HCT116 (cell line): ENCODE measurements at regions not wholly inside any gene's neighbourhood (a gene's known extent, or its start where the extent isn't known, plus 50 kb on each side); places are given as distances from the start of the nearest gene placed in this dataset.

Experiments used
- ATAC-seq: fragments of 200-7000 bp; cut with Tn5 transposase; 2 replicates; pipeline ENCODE4 v1.9.1; 2020; ENCODE audit warnings: mild to moderate bottlenecking, moderate library complexity
- BruUV-seq: library from RNA; stranded (reverse); fragments of 400-500 nt; replicated peaks from 2 replicates; lab custom pipeline; 2021; lab: Mats Ljungman, UMichigan
- CTCF ChIA-PET: fragments of 300-600 bp; sonication (Branson Sonifier 250); formaldehyde crosslinking; loops from one replicate; lab custom pipeline; 2021; ENCODE audit warnings: antibody characterized with exemption; lab: Charles Lee
- POLR2A ChIA-PET: fragments of 300-600, 350-600 bp; sonication (Branson Sonifier 250); formaldehyde crosslinking; loops from one replicate; lab custom pipeline; 2021; ENCODE audit warnings: antibody characterized with exemption; lab: Charles Lee
- RAD21 ChIA-PET, 2 experiments: fragments of 300-600 bp; sonication (Branson Sonifier 250); formaldehyde crosslinking; loops; one replicate each; lab custom pipeline; 2023; ENCODE audit warnings: low total read pairs in 2 of 2; ENCODE audit not compliant: uncharacterized antibody in 2 of 2, unreplicated experiment in 2 of 2, low non-redundant PET in 1 of 2; lab: Charles Lee
- DNase-seq: peaks from one replicate; pipeline ENCODE4 v3.0.0-alpha.2; 2010; ENCODE audit warnings: low read depth, low spot score
- H2AFZ ChIP-seq: fragments of 200-600 bp; shearing (Covaris generic), sonication (generic); 2 replicates; pipeline ENCODE4 v1.6.1; 2017; ENCODE audit warnings: low read depth, mixed run types, mixed read lengths, antibody characterized with exemption, low read length; ENCODE audit not compliant: poor library complexity, severe bottlenecking
- H3K27ac ChIP-seq: 2 replicates; pipeline ENCODE4 v1.5.1; 2012; ENCODE audit warnings: low read depth, low read length
- H3K27me3 ChIP-seq: fragments of 200-600 bp; sonication (generic); 2 replicates; pipeline ENCODE4 v1.6.1; 2016; ENCODE audit warnings: mixed run types, low read length, mixed read lengths; ENCODE audit not compliant: insufficient read depth
- H3K36me3 ChIP-seq, 2 experiments: fragments of 200-500 bp in 1 of 2; fragments of 200-600 bp in 1 of 2; sonication (Bioruptor generic) in 1 of 2; sonication (generic) in 1 of 2; 2 replicates each; pipeline versions ENCODE4 v1.5.1 to v1.6.1; 2014 to 2016; ENCODE audit warnings: low read length in 2 of 2, inconsistent platforms in 1 of 2, mixed read lengths in 1 of 2, mixed run types in 1 of 2; ENCODE audit not compliant: insufficient read depth in 2 of 2, control insufficient read depth in 1 of 2
- H3K4me1 ChIP-seq, 2 experiments: fragments of 200-600 bp in 1 of 2; sonication (generic) in 1 of 2; 2 replicates each; pipeline versions ENCODE4 v1.5.1 to v1.6.1; 2012 to 2017; ENCODE audit warnings: low read length in 2 of 2, inconsistent platforms in 1 of 2, mild to moderate bottlenecking in 1 of 2, mixed read lengths in 1 of 2, mixed run types in 1 of 2, moderate library complexity in 1 of 2; ENCODE audit not compliant: insufficient read depth in 2 of 2, control insufficient read depth in 1 of 2
- H3K4me2 ChIP-seq: fragments of 200-600 bp; sonication (generic); 2 replicates; pipeline ENCODE4 v1.6.1; 2017; ENCODE audit warnings: mixed run types, low read length, mixed read lengths
- H3K4me3 ChIP-seq, 2 experiments: fragments of 200-600 bp in 1 of 2; sonication (generic) in 1 of 2; replicated peaks in 1 of 2; 2 replicates each; pipeline ENCODE4 v1.5.1; 2011 to 2016; ENCODE audit warnings: low read length in 2 of 2, control low read depth in 1 of 2, low read depth in 1 of 2, mild to moderate bottlenecking in 1 of 2, mixed read lengths in 1 of 2, mixed run types in 1 of 2
- H3K79me2 ChIP-seq: fragments of 200-600 bp; sonication (generic); 2 replicates; pipeline ENCODE4 v1.6.1; 2017; ENCODE audit warnings: mild to moderate bottlenecking, mixed run types, low read length, moderate library complexity, mixed read lengths; ENCODE audit not compliant: insufficient read depth
- H3K9ac ChIP-seq: fragments of 200-600 bp; sonication (generic); 2 replicates; pipeline ENCODE4 v1.6.1; 2016; ENCODE audit warnings: low read length, mixed read lengths
- H3K9me2 ChIP-seq: fragments of 200-600 bp; sonication (generic), shearing (Covaris generic); 2 replicates; pipeline ENCODE4 v1.6.1; 2017; ENCODE audit warnings: mixed run types, mild to moderate bottlenecking, moderate library complexity; ENCODE audit not compliant: insufficient read depth
- H3K9me3 ChIP-seq, 2 experiments: fragments of 200-500 bp in 1 of 2; fragments of 200-600 bp in 1 of 2; sonication (Bioruptor generic) in 1 of 2; sonication (generic) in 1 of 2; 2 replicates each; pipeline ENCODE4 v1.6.1; 2014 to 2017; ENCODE audit warnings: low read length in 2 of 2, mixed read lengths in 2 of 2, inconsistent platforms in 1 of 2, low read depth in 1 of 2, mild to moderate bottlenecking in 1 of 2, mixed run types in 1 of 2, moderate library complexity in 1 of 2; ENCODE audit not compliant: control insufficient read depth in 1 of 2, insufficient read depth in 1 of 2
- H4K20me1 ChIP-seq: fragments of 200-600 bp; sonication (generic), shearing (Covaris generic); 2 replicates; pipeline ENCODE4 v1.6.1; 2017; ENCODE audit warnings: mixed run types, mild to moderate bottlenecking, moderate library complexity; ENCODE audit not compliant: insufficient read depth
- CBX3 ChIP-seq: IDR thresholded peaks from 2 replicates; pipeline ENCODE4 v1.6.1; 2012; ENCODE audit warnings: low read depth
- CEBPB ChIP-seq: IDR thresholded peaks from 2 replicates; pipeline ENCODE4 v1.6.1; 2012; ENCODE audit warnings: low read depth
- CTCF ChIP-seq, 3 experiments: fragments of 200-600 bp in 1 of 3; sonication (generic) in 1 of 3; IDR thresholded peaks in 2 of 3; conservative IDR thresholded peaks in 1 of 3; 2 replicates each; pipeline ENCODE4 v1.5.1; 2012 to 2017; ENCODE audit warnings: low read depth in 2 of 3, low read length in 2 of 3, antibody characterized with exemption in 1 of 3, borderline replicate concordance in 1 of 3, control low read depth in 1 of 3, mild to moderate bottlenecking in 1 of 3, mixed read lengths in 1 of 3, mixed run types in 1 of 3, moderate library complexity in 1 of 3; ENCODE audit not compliant: insufficient read depth in 1 of 3
- ELF1 ChIP-seq: IDR thresholded peaks from 2 replicates; pipeline ENCODE4 v1.6.1; 2012; ENCODE audit warnings: low read depth, borderline replicate concordance
- JUND ChIP-seq: IDR thresholded peaks from 2 replicates; pipeline ENCODE4 v1.6.1; 2012
- SIN3A ChIP-seq: IDR thresholded peaks from 2 replicates; pipeline ENCODE4 v1.6.1; 2012; ENCODE audit warnings: low read depth
- SRF ChIP-seq: IDR thresholded peaks from 2 replicates; pipeline ENCODE4 v1.6.1; 2012; ENCODE audit warnings: low read depth
- ZFX ChIP-seq: fragments of 450-650 bp; IDR thresholded peaks from 2 replicates; pipeline ENCODE4 v1.6.1; 2017
- intact Hi-C: fragments of 100-400 bp; cut with micrococcal nuclease; formaldehyde crosslinking; loops from 2 replicates; pipeline ENCODE4 v1.10.0; 2022

DNA sequence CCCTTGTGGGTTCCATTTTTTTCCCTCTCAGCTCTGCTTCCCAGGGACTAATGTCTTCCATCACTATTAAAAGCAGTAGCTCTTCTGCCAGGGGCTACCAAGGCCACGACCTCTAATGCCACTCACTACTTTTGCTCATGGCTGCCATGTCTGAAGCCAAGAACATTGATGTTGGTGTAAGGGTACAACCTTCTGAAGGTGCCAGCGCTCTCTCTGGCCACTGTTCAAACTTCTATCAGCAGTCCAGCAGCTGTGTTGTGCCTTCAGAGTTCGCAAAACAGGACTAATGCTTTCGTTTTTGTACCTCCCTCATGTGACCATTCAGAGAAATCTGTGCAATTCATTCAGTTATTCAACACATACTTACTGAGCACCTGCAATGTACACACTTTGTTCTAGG is 121.5 kb upstream of the ENPEP start:
- no peaks in the 10 kb centered on the region for H3K79me2 ChIP-seq
- DNase-seq (no peak), ATAC-seq (no peak)
- H3K9ac ChIP-seq, result no peak overlapping the region
- no peak overlapping the region for H3K4me3 ChIP-seq
- H3K4me1 ChIP-seq, result no peaks in the 10 kb centered on the region
- no peaks in the 10 kb centered on the region for H3K36me3 ChIP-seq
- intact Hi-C loops, result no loop called here
- ChIA-PET RAD21 (no interaction called here), POLR2A (no interaction called here), CTCF (no interaction called here)
- no peaks in the 10 kb centered on the region for H3K9me2 ChIP-seq
- no peaks in the 10 kb centered on the region for H3K27me3 ChIP-seq
- H2AFZ ChIP-seq, result no peak overlapping the region
- H3K27ac ChIP-seq, result no peak overlapping the region
- no peaks in the 10 kb centered on the region for H3K9me3 ChIP-seq
- no TSS peak for BruUV-seq
- no peaks in the 10 kb centered on the region for H4K20me1 ChIP-seq
- H3K4me2 ChIP-seq, result no peak overlapping the region
- TF ChIP-seq SRF (no peak), SIN3A (no peak), JUND (no peak), CEBPB (no peak), CBX3 (no peak), ZFX (no peak), CTCF (IDR thresholded peaks at IDR 0.05 in 2 of 3, conservative IDR thresholded peaks at IDR 0.05 in 1 of 3; ENCODE audit: borderline replicate concordance in 1 of 3, insufficient read depth in 1 of 3, low read depth in 2 of 3, low read length in 2 of 3) (no peak), ELF1 (no peak)
- TF ChIP-seq, all 23 proteins: peak for 0

DNA sequence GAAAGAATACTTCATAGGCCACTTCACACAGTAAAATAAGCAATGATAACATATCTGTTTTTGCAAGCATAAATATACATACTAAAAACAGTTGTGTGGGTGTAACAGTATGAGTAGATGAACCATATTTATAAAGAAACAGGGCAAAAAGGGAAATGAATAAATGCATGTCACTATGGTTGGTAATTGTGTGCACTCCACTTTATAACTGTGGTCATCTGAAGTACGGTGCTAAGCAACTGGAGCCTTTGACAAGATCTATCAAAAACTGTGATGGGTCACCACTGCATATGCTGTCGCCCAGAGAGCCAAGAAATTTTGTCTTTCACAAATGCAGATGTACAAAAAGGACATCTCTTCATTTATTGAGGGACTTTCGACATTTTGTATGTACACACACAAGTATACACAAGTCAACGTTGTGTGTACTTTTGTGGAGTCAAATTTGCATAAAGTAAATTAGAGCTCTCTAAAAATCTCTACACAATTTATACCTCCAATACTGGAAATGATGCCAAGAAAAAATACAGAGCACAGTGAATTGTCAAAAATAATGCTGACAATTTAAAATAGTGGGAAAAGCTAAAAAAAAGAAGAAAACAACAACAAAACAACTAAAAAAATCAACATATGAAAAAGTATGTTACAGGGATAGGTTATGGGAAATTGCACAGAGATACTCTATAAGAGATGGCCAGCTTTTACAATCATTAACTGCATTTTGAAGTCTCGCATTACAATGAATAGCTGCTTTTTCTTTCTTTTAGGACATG is 123.1 kb upstream of the ENPEP start:
- TF ChIP-seq ZFX, result no peak
- H2AFZ ChIP-seq, result no peak overlapping the region
- H3K4me1 ChIP-seq, result no peaks in the 10 kb centered on the region
- no peak overlapping the region for H3K4me2 ChIP-seq
- RAD21 ChIA-PET, result no interaction called here
- no peaks in the 10 kb centered on the region for H4K20me1 ChIP-seq
- POLR2A ChIA-PET, result no interaction called here
- no peak overlapping the region for H3K27ac ChIP-seq
- H3K9me3 ChIP-seq, result no peaks in the 10 kb centered on the region
- DNase-seq, result no peak
- no peak overlapping the region for H3K9ac ChIP-seq
- intact Hi-C loops, result no loop called here
- BruUV-seq, result no TSS peak
- no peaks in the 10 kb centered on the region for H3K36me3 ChIP-seq
- no peaks in the 10 kb centered on the region for H3K79me2 ChIP-seq
- no peaks in the 10 kb centered on the region for H3K27me3 ChIP-seq
- no peak overlapping the region for H3K4me3 ChIP-seq
- CTCF ChIA-PET, result interaction anchor here (1.0 kb wide), 1 partner anchor 8 kb away, joined by 3 read pairs; no protein-coding TSS in a partner anchor
- no peaks in the 10 kb centered on the region for H3K9me2 ChIP-seq
- ATAC-seq, result no peak
